ENCODE measurements at regions not wholly inside any gene's neighbourhood (a gene's known extent, or its start where the extent isn't known, plus 50 kb on each side); places are given as distances from the start of the nearest gene placed in this dataset. TPM values are rescaled to one million over a fixed set of nuclear protein-coding genes. Genes with fewer than 3 reads are reported as not detected.

- no peak overlapping the region for H3K27ac Mint-ChIP-seq (ENCODE audit: unreplicated experiment)
- TF ChIP-seq CTCF (IDR thresholded peaks at IDR 0.05; ENCODE audit: insufficient read depth in 1 of 2, low read depth in 1 of 2, low read length in 1 of 2, severe bottlenecking in 1 of 2, unreplicated experiment in 1 of 2), result no peak
- H3K4me3 Mint-ChIP-seq (ENCODE audit: unreplicated experiment), result no peak overlapping the region
- Histone ChIP-seq H3K9me3 (no peaks in the 10 kb centered on the region), H3K4me3 (ENCODE audit: low read depth, low read length) (no peak overlapping the region), H3K4me1 (no peaks in the 10 kb centered on the region), H3K36me3 (ENCODE audit: control insufficient read depth, insufficient read depth, low read length) (no peaks in the 10 kb centered on the region), H3K27me3 (replicated peaks; ENCODE audit: control insufficient read depth, insufficient read depth, low read length) (no peaks in the 10 kb centered on the region)
- H3K4me1 Mint-ChIP-seq (ENCODE audit: low read depth, unreplicated experiment), result no peaks in the 10 kb centered on the region
- no peaks in the 10 kb centered on the region for H3K36me3 Mint-ChIP-seq (ENCODE audit: insufficient read depth, unreplicated experiment)
- intact Hi-C loops (cut with micrococcal nuclease; ENCODE audit: unreplicated experiment), result no loop called here
- ChIA-PET POLR2A (no interaction called here), CTCF (no interaction called here)
- H3K27me3 Mint-ChIP-seq (ENCODE audit: insufficient read depth, unreplicated experiment), result no peaks in the 10 kb centered on the region
- DNase-seq, result no peak
- H3K9me3 Mint-ChIP-seq (ENCODE audit: unreplicated experiment), result no peaks in the 10 kb centered on the region
- BruUV-seq (replicated peaks), result no TSS peak
Observed at GRCh38 chr18:47311585-47311984, 60.1 kb upstream of the SKOR2 start.

Small RNA genes lying in the stretch of these regions (microRNA-seq; reads per million reads assigned to microRNA genes)
- gene MIR4527, result not detected

All from Caco-2 (cell line).